Activated naive CD4-positive, alpha-beta T cell treated with anti-CD3 and anti-CD28 coated beads, Interleukin-2, amount 50 U/mL, for 16 hours (primary cell): ENCODE measurements at regions not wholly inside any gene's neighbourhood (a gene's known extent, or its start where the extent isn't known, plus 50 kb on each side); places are given as distances from the start of the nearest gene placed in this dataset.

ENCODE experiments used
- DNase-seq: peaks from one replicate; pipeline ENCODE4 v3.0.0-alpha.2; 2020

DNA sequence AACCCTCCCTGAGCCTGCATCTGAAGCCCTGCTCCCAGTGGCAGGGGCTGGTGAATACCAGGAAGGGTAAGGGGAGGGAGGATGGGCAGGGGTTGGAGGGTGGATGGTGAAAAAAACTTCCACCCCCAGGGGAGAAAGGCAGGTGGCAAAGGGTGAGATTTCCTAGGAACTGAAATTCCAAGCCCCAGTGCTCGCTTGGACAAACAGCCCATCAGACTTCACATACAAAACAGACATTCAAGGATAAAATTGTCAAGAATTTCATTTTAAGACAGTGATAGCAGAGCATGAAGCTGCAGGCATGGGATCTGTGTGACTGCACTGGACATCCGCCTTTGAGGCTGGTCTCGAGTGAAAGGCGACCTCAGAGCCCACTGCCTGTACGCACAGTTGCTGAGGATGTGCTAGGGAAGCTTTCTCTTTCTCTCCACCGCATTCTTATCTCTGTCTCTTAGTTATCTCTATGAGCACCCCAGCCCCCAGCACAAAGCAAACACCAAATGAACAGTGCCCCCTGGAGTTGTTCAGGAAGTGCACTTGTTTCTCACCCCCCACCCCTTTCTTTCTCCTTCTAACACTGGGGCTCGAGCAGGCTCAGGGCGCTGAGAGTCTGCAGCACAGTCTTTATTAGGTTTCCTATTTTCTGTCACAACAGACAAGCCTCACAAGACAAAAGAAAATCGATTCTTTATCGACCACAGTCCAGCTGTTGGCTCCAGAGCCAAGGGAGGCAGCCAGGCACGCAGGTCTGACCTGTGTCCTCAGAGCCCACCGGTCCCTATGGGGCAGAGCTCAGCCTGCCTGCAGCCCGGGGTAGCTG lies 237.3 kb upstream of the NCAM1 start:
- no peak for DNase-seq

DNA sequence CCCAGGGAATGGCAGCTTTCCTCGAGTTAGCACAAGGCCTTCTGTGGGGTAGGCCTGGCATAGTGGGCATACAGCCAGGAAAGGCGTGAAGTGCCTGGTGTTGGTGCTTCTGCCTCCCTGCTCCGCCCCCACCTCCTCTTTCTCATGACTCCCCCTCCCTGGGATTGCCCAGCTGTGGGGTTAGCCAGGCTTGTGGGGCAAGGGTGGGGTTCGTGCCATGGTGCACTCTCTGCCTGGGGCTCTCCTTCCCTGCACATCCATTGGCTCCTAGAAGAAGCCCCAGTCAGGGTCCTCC lies 236.8 kb upstream of the NCAM1 start:
- DNase-seq = no peak

DNA sequence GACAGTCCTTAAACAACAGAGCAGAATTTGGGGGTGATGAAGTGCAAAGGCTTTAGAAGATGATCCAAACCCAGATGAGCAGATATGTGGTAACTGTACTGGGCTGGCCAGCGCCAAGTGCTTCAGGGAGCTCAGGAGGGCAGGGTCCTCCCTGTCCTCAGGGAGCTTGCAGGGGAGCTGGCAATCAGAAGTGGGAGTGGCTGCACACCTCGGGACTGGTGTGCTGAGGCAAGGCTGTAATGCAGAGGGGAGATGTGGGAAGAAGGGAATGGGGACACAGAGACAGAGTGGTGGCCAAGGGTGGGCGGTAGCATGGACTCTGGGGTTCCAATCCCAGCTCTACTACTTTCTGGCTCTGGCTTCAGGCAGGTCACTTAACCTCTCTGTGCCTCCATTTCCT lies 235.6 kb upstream of the NCAM1 start:
- DNase-seq = no peak

DNA sequence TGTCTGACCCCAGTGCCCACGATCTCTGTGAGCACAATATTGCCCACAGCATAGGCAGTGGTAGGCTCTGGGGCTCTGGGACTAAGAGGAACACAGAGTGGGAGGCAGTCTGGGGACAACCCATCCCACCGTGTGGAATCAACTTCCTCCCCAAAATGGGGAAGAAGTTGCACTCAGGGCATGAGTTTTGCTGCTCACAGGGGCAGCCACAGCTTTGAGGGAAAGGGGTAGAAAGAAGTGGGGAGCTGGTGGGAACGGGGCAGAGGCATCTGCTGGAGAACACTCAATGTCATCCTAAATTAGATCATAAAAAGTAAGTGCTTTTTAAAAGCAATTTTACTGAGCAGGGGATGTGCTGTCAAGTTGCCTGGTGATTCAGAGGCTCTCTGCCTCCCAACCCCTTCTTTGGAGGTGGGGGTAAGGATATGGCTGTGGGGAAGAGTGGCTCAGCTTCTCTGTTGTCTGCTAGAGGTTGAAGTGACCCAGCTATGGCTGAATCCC lies 233.8 kb upstream of the NCAM1 start:
- DNase-seq = no peak

DNA sequence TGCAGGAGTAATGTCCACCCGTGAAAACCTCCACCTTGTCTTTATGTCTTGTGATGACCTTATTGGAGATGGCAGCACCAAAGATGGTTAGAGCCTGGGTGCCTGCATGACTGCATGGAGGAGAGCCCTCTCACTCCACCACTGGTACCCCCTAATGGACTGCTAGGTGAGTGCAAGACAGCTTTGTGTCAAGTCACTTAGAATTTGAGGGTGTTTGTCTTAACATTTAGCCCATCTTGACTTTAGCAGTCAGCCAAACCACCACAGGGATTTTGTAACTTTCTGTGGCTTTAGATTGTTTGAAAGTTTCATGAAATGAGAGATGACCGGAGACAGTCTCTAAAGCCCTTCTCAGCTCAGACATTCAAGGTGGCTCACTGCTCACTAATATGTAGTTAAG lies 232.9 kb upstream of the NCAM1 start:
- DNase-seq = no peak

DNA sequence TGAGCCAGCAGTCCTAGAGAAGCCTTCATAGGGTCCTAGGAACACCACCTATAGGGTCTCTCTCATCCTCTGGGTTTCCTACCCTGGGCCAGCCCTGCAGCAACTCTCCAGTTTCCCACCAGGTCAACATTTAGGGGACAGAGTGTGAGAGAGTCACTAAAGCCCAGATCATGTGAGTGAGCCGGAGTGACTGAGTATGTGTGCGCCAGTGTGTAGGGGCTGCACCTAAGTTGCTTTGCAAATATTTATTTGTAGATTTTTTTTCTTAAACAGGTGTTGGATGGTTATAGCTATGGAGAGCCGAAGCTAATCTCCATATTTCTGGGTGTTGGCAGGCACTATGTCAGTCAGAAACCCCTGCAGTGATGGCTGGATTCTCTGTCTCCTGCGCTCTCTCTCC lies 232.5 kb upstream of the NCAM1 start:
- DNase-seq = no peak

DNA sequence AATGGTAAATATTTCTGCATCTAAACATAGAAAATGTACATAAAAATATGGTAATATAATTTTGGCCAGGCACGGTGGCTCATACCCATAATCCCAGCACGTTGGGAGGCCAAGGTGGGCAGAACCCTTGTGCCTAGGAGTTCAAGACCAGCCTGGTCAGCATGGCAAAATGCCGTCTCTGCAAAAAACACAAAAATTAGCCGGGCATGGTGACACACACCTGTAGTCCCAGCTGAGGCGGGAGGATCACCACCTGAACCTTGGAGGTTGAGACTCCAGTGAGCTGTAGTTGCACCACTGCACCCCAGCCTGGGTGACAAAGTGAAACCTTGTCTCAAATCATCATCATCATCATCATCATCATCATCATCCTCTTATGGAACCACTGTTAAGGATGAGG lies 230.6 kb upstream of the NCAM1 start:
- DNase-seq = no peak

DNA sequence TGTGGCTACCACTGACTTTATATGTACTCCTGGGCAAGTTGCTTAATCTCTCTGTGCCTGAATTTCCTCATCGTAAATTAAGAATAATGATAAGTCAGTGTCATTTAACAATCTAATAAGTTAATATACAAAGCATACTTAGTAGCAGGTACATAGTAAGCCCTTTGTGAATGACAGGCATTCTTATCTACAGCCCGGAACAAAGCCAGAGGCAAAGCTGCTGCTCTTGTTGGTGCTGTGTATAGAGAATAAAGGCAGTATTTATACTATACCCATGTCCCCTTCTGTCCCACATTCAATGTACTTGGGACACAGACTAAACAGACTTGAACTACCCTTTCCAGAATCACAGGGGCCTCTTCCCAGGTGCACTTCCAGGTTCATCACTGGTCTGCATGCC lies 229.7 kb upstream of the NCAM1 start:
- no peak for DNase-seq

DNA sequence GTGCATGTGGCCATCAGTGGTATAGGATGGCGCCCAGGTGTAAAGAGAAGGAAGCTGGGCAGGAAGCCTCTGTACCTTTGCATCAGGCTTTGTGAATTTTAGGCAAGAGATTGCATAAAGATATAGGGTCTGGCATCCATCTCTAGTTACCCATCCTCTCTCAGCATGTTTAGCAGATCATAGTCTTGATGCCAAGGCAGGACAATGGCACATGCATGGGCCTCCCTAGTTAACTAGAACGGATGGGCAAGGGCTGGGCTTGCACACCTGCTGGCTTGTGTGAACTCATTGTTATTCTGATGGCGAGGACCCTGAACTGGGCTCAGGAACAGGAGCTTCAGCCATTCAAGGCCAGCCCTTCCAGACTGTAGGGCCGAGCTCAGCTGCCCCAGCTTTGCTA lies 229.2 kb upstream of the NCAM1 start:
- DNase-seq = no peak

DNA sequence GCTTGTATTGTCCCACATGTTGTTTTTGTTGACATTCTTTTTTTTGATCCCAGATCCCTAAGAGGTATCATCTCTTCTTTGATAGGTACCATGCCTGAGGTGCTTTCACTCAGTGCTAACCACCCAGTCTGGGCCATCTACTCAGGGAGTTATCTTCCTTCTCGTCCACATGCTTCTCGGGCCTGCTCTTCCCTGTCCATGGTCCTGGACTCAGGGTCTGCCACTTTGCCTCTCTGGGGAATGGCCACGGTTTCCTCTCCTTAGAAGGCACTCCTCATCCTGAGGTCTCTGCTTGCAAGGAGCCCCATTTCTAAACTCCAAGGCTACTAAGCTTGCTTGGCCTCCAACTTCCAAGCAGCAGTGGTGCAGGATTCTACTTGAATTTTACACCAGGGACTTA lies 227.0 kb upstream of the NCAM1 start:
- no peak for DNase-seq

DNA sequence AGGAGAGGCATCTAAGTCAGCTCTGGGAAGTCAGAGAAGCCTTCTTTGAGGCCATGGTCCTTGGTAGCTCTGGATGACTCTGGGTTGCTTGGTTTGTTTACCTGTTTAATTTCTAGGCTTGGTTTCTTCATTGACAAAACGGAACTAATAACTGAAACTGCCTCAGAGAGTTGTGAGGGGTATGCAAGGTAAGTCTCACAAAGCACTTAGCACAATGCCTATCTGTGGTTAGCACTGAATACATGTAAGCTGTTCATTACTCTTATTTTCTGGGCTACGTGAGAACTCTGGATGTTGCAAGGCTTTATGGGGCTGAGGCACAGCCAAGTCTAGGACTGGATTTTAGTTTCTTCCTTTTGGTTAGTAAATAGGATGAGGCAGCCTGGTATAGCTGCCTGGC lies 225.8 kb upstream of the NCAM1 start:
- DNase-seq = no peak

DNA sequence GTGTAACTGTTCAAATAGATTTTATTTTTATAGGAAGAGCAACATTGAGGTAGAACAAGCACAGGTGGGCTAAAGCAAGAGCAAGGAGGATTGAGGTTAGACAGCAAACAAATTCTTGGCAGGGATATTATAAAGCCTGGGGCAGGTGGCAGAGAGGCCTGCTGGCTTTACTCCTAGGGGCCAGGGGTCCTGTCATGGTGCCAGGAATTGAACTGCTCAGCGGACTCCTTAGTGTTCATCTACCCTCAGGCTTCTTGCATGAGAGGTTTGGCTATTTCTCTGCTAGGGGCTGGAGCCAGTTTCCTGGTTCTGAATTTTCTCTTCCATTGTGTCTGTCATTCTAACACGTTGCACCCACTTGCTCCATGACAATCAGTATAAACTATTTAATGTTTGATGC lies 217.2 kb upstream of the NCAM1 start:
- no peak for DNase-seq

DNA sequence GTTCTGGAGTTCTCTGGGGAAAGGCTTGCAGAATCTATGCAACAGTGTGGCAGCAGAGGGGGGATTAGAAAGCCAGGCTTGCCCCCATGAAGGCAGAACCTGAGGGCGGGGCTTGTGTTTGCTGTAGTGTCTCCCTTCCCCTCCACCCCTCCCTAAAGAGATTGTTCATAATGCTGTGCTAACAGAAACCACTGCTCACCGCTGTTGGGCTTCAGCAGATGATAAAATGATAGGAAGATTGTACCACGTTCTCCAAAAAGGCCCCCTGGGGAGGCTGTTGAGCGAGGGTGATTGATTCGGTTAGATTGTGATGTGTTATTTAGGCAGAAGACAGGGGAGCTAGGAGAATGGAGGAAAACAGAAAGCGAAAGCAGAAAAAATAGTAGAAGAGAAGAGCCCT lies 215.2 kb upstream of the NCAM1 start:
- DNase-seq = no peak

DNA sequence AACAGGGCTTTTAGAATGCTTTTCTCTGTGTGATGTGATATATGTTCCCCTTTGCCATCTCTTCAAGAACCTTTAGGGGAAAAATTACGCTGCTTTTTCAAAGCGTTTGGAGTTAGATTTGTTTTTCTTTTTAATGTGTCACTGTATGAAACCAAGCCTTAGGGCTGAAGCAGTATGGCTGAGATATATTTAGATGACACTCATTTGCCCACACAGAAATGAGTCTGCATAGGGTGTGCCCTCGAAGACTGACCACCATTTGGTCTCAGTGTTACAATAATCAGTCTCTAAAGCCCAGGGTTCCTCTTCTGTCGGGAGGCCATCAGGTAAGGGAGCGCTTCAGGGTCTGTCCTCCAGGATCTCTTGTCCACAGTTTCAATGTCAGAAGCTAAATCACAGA lies 213.0 kb upstream of the NCAM1 start:
- no peak for DNase-seq

DNA sequence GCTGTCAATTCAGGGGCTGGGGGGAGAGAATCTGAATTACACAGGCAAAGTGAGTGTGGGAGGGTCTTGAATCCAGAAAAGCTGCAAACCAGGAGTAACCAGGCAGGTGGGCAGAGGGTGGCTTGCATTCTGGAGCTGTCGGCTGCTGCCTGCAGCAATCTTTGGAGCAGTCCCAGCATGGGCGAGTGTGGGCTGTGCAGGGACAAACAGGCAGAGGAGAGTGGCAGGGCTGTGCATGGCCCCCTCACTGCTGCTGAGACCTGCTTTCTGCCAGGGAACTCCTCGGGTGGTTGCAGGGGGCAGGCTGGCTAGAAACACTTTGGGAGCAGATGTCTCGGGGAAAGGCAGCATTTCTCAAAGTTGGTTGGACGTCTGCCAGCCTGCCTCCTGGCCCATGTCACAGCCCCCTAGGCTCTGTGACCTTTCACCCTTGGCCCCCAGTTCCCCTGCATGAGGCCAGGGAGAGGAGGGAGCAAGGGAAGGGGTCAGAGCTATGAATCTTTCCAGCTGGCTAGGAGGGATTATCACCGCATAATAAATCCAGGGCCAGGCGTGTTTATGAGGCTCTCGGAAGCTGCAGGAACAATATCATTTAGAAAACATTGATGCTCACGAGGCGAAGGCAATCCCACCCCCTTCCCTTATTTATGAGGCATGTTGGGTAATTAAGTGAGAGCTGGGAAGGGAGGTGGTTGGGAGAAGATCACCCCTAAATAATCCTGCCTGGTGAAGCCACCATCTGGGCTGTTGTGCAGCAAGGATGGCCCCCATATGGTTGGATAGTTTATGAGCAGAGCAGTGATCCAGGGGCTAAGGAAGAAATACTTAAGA lies 212.3 kb upstream of the NCAM1 start:
- DNase-seq = no peak

DNA sequence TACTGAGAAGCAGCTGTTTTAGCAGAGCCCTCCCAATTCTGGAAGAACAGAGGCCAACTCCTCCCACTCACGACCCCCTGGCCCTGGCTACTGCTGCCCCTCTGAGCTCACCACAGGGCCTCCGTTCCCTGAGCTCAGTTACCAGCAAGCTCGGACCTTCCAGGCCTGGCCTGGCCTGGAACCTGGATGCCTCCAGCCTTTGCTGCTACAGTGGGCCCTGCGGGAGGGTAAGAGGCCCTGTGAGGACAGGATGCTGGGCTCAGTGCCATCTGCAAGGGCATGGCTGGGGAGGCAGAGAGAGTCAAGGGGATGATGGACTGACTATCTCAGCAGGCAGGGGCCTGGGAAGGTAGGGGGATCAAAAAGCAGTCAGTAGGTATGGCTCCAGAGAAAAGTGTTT lies 209.9 kb upstream of the NCAM1 start:
- DNase-seq = no peak

DNA sequence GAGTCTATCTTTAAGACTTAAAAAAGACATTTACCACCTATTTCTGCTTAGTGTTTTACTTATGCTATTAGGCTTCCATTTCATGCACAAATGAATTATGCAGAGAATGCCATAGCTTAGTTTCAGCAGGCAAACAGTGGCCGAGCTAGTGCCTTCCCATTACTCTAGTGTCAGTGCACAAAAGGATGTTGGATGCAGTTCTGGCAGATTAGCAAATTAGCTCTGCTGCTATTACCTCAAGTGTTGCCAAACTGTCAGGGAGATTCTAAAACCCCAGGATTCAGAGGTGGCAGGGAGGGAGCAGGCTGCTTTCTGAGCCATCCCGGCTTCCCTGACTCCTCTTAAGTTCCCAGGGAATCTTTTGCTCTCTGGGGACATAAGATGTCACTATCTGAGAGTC lies 209.4 kb upstream of the NCAM1 start:
- DNase-seq = no peak

DNA sequence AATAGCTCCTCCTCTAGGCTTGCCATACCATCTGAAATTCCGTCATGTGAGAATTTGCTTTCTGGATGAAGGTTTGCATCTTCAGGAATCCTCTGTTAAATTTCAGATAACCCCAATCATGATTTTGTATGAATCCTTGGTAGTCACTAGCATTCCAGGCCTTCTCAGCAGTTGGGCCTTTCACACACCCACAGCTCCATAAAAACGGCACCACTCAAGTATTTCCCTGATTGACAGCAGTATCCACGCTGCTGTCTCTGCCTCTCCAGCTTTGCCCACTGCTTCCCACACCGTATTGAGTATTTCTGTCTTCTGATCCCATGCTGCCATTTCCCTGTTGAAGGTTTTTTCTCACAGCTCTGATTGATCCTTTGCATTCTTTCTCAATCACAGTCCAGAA lies 208.7 kb upstream of the NCAM1 start:
- DNase-seq = no peak

DNA sequence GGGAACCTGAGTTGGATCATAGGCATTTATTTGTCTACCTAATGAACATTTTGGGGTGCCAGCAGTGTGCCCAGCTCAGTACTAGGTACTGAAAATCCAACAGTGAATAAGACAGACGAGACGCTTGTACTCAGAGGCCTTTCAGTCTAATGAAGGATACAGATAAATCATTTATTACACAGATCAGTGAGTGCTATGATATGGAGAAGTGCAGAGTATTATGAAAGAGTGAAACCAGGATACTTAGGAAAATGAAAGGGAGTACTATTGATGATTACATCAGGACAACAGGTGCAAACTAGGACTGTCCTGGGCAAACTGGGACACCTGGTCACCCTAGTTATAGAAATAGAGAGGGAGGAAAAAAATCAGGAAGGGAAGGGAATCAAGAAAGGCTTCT lies 207.5 kb upstream of the NCAM1 start:
- DNase-seq = no peak

DNA sequence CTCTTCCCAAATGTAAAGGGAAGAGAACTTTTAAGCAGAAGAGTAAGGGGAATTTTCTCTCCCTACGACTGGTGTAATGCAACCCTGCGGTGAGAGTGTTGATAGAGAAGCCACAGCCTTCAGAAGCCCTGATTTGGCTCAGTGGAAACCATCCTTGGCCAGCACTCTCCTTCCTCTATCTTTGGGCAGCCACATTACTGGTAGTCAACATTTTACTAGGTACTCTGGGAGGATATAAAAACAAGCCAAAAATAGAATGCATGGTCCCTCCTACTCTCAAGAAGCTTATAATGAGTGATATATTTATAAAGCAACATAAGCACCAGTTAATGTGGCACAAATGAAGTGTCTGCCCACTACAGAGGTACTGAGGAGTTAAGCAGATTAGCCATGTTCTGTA lies 201.8 kb upstream of the NCAM1 start:
- DNase-seq = no peak

DNA sequence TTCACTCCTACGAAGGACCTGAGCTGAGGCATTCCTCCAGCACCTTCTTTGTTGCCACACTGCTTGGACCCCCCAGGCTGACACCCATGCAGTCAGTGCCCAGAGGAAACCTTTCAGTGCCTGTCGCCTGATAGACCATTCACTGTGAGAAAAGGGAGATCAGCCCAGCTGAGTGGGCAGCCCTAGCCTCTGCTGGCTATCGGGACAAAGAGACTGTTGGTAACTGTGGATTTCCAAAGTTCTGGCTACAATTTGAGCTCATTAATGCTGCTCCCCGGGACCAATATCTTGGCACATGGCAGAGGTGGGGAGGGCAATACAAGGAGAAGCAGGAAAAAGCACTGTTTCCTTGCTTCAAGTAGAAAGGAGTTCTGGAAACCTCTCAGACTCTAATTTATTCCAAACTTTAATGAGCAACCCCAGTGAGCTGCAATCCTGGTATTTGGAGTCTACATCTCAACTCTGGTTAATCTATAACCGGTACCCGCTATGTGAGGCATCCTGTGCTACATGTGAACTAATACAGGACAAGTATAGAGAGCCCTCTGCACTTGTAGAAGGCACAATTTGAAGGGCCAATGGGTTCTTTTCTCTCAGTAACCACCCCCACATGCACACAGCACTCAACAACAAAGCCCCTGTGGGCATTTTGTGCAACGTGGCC lies 200.7 kb upstream of the NCAM1 start:
- no peak for DNase-seq

DNA sequence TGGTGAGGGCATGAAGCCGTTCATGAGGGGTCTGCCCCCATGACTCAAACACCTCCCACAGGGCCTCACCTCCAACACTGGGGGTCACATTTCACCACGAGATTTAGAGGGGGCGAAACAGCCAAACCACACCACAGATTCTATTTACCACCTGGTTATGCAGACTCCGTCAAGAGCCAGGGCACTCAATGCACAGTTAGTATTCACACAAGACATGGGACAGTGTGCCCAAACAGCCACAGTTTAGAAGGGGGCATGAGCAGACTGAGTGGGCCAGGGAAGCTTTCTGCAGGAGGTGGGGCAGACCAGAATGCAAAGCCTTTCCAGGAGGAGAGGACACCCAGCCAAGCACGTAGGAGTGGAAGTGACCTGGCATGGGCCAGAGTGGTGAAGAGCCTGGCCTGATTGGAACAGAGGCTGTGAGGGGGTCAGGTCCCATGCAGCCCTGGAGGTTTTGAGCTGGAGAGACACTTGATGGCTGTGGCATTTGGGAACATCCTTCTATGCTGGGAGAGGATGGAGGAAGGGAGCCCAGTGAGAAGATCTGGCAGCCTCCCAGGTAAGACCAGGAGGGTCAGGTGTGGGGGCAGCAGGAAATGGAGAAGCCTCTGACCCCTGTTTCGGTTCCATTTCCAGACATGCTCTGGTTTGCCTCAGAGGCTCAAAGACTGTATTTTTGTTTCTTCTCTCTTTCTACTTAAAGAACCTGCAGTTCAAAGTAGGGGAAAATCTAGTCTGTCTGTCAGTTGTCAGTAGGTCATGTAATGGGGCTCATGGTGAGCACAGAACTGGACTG lies 199.1 kb upstream of the NCAM1 start:
- no peak for DNase-seq

DNA sequence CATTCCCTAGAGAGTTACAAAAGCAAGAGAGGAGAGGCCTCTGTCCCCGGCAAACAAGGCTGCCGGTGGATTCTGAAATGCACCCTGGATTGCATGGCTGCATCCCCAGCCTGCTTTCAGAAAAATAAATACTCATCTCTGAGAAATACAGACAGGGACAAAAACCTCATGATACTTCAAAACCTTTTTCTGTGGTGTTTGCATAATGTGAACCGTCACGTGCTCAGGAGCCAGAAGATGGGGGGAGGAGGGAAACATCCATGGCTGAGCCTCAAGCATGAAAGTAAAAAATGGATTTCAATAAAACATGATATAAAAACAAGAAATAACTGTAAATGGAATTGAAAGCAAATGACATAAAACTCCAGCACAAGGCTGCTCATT lies 198.5 kb upstream of the NCAM1 start:
- DNase-seq = no peak
